ENCODE measurements at regions not wholly inside any gene's neighbourhood (a gene's known extent, or its start where the extent isn't known, plus 50 kb on each side); places are given as distances from the start of the nearest gene placed in this dataset.

DNA sequence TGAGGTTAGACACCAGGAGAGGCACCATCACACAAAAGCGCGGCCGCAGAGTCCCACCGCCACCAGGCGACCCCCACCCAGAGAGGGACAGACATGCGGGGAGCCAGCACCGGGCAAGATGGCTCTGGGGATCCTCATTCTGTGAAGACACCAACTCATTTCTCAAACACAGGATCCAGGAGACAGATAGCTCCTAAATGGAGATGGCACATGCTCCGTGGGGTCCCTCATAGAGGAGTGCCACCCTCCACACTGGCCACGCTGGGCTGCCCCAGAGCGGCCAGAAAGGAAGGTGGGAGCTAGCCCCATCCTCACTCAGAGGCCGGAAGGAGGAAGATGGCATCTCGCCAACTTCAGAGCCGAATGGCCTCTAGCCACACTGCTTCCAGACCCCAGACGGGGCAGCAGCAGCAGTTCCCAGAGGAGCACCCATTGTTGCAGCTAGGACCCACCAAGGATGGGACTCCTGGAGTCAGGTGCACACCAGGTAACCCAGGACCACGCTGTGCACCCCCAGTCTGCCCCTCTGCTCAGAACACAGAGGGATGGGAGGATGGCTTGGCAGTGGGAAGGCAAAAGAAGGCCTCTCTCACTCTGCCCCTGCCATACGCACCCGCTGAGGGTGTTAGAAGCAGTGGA is 78.6 kb downstream of the ZIC5 start:
- no peak for DNase-seq

DNA sequence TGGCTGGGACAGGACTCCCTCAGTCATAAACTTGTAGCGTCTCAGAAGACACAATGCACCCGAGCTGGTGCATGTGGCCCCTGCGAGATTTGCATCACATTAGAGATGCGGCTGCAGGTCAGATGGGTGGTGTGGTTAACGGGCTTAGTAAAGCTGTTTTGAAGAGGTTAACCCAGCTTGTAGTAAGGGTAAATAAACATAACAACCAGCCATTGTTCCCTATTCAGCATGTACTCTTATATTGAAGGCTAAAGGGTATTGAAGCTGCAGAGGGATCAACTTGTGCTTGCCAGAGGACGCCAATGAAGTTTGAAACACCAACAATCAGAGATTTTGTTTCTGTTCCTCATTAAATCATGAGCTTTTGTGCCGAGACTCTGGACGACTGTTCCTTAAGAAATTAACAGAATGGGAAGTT is 79.4 kb downstream of the ZIC5 start:
- DNase-seq = no peak

DNA sequence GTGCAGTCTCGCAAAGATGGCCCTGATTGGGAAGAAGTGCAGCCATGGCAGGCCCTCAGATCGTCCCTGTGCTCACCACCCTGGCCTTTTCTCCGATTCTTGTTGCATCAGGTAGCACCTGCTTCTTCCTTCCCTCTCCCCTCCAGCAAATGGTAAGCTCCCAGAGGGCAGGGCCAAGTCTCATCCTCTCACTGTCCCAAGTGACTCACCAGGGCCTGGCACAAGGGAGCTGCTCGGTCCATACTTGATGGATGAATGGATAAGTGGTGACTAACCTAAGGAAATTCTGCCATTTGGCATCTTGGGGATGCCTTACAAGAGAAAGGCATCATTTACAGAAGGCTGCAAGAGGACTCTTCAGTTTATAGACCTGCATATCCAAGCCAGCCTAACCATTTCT is 84.9 kb downstream of the ZIC5 start:
- DNase-seq = no peak

DNA sequence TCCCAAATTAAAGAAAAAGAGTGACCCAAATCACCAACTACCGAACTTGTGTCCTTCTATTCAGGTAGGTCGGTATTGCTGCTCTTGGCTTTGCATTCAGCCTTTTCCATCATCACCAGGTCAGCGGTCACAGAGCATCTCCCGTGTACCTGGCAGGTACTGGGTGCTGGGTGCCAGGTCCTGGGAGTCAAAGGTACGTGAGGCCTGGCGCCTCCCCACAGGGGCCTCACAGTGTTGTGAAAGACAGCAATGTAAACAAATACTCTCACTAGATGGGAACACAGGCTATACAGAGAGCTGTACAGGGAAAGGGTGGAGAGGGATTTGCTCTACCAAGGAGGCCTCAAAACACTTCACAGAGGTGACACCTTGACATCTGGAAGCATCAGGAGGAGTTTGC is 86.7 kb downstream of the ZIC5 start:
- DNase-seq = no peak

DNA sequence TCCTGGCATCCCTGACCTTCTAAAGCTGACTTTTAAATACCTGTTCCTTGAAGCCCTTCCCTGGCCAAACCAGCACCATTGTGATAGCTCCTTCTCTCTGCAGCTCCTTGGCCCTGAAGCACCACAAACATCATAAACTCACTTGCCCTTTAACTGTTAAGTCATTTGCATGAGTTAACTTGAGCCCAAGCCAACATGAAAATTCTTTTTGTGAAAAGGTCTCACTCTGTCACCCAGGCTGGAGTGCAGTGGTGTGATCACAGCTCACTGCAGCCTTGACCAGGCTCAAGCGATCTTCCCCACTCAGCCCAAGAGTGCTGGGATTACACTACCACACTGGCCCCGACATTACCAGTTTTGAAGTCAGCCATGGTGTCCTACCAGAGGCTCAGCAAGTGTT is 87.8 kb downstream of the ZIC5 start:
- no peak for DNase-seq

DNA sequence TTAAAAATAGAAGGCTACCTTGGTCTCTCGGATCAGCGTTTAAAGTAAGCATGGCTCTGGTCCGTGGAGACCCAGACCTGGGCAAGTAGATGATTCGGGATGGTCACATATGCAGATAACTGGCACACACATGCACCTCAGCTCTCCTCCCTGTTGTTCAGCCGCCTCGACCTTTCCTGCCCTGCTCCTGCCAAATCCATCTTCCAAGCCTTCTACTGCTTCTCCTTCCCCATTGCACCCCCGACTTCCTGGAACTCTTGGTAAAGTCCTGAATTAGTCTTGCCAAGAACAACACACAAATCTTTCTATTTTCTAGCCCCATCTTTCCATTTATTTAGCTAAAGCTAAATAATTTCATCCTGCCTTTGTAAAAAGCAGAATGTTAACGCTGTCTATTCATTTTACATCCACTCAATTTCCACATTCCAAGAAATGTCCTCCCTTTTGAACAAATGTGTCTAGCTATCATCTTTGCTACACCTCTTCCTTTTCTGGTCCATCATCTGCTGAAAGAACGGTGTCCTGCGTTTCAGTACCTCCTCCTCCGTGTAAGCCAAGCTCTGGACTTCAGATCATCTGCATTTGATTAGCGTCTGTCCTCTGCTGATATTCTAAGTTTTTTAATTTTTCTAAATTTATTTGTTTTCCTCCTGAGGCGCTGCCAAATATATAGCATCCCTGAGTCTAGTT is 92.5 kb downstream of the ZIC5 start:
- DNase-seq = no peak

DNA sequence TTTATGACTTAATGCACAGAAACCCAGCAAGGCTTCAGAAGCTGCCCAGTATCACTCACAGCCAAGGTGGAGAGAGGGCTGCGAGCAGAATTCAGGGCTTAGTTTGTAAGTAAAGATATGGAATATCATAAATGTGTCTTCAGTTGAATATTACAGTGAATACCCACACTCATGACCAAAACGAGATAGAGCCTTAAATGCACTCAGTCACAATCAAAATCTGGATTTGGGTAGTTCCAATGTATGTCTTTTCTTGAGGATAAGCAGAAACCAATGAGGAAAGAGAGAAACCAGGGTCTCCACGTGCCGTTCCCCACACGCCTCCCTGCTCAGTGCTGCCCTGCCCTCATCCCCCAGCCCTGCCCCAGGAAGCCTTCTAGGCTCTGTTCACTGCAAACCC is 94.9 kb downstream of the ZIC5 start:
- no peak for DNase-seq

DNA sequence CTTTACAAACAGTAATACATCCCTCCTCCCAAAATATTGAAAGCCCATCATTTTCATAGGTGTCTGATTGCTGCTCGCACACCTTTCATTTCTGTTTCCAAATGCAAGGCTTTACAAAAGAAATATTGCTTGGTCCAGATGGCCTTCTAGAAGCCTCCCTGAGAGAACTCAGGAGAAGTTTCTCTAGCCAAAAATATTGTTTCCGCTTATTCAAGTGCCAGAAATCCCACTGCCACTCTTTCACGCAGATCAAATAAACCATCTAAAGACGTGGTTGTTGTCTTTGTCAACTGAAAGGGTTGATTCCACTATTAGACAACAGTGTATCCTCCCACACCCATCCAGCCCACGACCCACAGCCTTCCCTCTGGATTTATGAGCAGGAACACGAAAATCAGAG is 96.2 kb downstream of the ZIC5 start:
- DNase-seq = no peak

DNA sequence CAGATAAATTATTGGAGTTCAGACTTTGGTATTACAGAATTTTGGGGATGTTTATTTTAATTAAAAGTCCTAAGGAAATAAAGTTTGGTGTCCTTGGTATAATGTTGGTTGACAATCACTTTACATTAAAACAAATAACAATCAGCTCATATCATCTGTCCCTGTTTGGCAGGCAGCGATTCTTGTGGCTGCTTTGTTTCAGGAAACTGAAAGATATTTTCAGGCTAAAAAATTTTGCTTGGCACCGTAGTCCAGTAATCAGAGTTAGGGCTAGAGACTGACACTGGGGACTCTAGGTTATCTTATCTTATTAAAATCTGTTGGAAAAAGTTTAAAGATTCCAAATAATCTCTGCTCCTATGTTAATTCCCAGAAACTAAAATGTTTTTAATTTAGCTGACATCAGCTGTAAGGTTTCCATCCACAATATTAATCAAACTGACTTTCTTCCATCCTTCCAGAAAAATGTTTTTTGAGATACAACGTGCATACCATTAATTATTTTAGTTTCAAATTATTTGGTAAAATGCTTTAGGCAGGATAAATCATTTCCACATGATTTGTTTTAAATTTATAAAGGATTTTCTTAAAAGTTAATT is 97.6 kb downstream of the ZIC5 start:
- DNase-seq = no peak

DNA sequence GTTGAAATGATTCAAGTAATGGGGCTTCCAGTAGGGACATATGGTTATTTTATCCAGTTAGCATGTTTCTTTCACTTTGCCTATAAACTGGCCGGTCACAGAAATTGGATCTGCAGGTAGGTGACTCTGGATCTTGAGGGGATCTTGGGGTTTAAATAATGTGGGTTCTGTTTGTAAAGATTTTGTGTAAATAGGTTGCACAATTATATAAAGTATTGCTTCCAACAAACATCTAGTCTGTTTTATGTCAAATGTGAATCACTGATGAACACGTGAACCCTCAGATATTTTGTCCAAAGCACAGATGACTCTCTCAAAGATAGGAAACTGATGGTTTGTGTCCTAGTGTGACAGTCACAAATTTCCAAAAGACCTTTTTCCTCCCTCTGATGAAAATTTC is 98.4 kb downstream of the ZIC5 start:
- DNase-seq = no peak

DNA sequence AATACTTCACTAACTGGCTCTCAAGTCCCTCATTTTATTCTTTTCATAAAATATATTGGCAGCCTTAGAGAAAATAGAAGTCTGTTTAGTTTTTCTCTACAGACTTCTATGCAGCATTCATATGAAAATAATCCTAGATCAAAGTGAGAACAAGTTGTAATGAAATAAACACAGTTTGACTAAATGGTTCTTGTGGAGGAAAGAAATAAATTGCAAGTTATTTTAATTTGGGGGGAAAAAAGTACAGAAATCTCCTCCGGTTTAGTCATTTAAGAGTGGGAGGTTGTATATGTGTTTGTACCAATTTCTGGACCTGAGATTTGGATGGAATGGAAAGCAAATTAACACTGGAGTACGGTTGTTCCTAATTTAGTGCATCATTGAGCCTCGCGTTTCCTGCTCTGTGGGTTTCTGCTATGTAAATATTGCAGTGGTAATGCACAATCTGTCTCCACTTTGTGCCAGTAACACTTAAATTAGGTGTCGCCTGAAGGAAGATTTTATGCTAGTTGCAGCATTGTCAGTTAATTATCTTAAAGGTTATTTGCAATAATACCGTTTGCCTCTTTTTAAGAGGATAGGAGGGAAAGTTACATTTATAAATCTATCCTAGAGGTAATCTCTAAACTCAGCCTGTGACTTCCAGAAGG is 100.2 kb downstream of the ZIC5 start:
- peak; percentile 18 for DNase-seq

DNA sequence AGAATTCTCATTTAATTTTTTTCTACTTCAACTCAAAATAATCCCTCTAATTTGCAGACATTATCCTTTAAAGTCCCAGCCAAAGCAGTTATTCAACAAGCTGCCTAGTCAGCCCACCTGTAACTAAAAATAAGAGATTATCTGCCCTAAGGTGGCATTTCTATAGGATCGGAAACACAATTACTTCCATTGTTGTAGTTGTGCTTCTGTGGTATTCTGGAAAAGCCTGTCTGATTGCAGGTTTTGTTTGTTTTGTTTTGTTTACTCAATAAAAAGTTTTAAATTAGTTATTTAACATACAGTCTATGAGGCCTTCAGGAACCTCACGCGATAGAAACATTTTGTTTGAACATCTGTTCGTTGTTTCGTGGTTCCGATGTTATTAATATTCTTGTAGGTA is 101.0 kb downstream of the ZIC5 start:
- no peak for DNase-seq

DNA sequence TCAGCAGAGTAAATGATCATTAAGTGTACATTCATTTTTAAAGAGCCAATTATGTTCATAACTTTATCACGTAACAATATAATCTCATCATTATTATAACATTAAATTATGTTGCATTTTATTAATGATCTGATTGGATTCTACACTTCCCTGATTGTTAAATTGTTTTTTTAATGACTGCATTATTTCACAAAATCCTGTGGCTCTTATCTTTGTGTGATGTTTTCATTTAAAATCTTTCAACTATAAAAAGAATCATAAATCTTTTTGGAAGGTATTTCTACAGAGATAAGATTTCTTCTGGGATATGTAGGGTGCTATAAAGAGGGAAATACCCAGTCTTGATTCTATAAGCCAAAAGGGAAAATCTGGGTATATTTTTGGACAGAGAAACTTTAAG is 101.7 kb downstream of the ZIC5 start:
- DNase-seq = no peak

DNA sequence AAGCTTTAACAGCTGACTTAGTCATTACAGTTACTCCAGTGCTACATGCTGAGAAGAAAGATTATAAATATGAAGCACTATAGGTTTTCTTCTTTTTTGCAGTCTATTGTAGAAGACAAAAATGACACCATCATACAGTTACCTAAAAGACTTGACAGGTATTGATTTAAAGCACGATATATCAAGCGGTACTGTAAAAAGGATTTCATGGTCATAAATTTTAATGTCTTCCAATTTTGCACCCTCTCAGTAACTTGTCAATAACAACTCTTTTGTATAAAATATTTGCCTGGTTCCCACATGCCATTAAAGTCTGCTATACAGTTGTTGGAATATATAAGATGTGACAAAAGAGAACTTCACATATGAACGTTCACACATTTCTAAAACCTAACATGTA is 102.8 kb downstream of the ZIC5 start:
- no peak for DNase-seq

DNA sequence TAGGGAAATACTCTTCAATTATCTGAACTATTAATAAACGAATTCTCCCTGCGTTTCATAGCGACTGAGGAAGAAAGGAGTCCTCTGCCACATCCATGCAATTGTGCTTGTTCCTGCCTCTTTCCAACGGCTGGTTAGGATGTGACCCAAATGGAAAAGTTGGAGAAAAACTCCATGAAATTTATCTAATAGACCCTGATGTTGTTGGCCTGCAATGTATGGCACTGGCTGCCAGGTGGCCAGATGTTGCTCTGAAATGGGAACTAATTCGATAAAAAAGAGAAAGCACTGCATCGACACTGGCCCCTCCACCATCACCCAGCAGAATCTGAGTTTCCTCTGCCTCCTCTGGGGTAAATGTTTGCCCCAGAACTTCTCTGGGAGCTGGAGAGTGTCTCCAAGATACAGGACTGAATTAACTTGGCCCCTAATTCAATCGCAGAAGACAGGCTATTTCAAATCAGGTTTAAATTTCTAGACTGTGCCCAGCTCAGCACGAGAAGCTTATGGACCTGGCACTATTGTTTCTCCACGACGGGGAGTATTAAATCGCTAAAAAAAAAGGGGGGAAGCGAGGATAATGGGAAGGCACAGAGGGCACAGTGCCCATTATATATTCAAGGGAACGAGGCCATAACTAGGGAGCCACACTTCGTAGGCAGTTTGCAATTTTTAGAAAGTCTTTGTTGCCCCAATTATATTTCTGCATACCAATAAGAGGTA is 103.9 kb downstream of the ZIC5 start:
- DNase-seq = no peak

DNA sequence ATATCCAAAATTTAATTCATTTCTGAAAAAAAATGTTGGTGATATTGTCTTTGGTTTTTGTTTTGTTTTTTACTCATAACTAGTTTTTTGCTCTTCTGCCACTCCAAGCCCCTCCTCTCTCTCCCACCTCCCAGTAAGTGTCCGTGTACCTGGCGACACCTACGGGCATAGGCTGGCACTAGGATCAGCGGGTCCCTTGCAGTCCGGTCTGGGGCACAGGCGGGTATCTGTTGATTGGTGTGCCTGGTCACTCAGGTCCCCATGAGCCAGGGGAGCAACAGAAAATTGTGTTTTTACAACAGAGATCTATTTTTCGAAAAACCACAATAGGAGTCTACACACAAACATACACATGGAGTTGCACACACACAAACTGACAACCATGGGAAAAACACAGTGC is 104.8 kb downstream of the ZIC5 start:
- DNase-seq = no peak

DNA sequence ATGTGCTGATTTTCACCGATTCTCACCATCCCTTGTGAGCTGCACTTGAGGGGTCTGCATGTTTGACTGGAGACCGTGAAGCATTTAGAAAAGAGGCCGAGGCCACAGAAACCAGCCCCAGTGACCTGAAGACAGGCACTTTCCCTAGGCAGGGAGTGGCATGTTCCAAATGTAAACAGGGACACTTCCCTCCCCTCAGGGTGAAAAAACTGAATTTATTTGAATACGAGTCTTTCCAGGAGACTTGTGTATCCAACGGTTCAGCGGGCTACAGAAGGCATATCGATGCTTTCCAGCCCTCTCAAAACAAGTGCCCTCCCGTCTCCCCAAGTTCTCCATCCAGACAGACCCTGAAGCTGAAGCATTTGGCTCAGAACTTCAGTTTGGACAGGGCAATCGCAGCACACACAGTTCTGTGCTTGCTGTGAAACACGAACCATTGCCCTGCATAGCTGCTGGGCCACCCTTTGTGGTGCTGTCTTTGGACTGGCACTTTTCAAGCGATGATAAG is 106.1 kb downstream of the ZIC5 start:
- no peak for DNase-seq

DNA sequence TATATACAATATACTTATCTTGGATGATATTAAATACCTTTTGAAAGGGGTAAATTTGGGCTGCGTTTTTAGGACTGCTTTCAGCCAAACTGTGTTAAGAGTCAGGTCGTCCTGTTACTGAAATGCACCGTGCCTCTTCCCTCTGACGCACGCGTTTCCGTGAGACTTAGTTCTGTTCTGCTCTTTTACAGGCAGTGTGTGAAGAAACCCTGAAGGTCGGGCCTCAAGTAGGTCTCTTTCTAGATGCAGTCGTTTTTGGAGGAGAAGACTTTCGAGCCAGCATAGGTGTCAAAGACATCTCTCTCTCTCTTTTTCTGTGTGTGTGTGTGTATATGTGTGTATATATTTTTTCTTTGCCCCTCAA is 107.0 kb downstream of the ZIC5 start:
- no peak for DNase-seq

DNA sequence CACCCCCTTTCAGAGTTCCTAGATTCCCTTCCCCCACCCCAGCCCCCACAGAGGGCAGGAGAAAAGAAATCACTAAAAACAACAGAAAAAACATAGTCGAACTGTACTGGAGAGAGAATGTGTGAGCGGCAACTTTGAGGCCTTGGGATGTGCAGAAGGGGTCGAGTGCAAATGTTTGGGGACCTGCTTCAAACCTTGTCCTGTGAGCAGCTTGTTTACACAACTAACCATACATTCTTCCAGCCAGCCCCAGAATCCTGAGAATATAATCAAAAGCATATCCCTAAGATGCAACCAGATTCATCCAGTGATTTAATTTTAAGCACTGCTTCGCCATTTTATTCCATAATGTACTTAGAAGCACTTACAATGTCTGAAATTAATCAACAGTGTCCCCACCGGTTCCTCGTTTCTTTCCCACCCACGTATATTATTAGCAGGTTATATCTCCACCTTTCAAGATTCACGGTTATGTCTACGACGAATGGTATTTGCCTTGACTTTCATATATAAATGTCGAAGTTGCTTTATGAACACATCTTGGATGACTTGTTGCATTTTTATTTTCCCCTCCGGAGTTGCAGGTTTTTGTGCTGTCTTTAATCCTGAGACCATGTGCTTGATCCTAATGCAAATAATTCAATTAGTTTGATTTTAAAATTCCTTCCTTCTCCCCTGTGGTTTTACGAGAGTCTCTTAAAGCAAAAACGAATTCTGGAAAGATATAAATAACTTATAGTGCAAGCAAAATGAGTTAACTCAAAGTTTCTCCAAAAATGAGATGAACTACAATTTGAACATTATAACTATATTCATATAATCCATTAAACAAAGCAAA is 107.6 kb downstream of the ZIC5 start:
- no peak for DNase-seq

DNA sequence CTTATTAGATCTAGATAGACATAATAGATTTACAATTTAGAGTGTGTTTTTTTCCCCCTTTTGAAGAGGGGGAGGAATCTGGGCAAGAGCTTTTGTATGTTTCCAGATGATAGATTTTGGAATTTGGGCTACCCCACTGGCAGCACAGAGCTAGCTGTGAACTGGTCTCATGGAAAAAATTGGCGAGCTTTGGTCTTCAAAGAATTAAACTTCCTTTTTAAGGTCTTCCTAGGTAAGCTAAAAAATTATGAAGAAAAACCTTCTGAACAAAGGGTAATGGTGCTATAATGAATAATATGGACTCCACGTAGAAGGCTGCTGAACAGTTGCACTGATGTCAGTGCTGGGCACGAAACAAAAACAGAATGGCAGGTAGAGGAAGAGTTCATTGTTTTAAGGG is 109.3 kb downstream of the ZIC5 start:
- DNase-seq = no peak

DNA sequence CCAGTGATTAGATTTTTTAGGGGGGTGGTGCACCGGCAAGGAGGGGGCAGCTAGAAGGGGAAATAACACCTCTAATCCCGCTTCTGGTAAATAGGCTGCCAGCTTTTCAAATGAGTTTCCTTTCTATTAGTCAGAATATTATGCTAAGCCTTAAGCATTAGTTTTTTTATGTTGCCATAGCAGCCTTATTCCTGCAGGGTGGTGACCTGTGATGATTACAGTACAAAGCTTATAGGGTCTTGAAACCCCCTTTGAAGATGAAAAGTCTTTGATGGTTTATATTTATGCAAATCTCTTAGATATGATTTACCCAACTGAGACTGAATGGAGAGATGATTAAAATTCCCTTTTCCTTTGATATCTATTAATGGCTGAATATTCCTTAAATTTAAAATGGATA is 109.8 kb downstream of the ZIC5 start:
- DNase-seq = no peak

DNA sequence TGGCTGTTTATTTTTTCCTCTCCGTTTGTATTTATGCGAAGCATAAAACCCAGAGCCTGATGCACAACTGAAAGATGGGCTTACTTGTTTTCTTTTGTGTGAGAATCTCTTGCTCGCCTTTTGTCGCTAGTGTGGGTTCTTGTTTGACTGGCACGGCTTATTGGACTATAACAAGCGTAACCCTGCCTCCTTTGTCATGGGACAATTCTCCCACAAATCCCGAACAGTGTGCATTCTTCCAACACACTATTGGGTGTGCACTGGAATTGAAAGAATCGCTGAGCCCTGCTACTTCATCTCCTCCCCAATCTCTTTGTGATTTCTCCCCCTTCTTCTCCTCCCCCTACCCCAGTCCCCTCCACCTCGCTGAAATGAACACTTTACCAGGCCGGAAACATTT is 110.8 kb downstream of the ZIC5 start:
- no peak for DNase-seq
